AG09319 (cell line): ENCODE measurements at regions not wholly inside any gene's neighbourhood (a gene's known extent, or its start where the extent isn't known, plus 50 kb on each side); places are given as distances from the start of the nearest gene placed in this dataset.

Source experiments
- DNase-seq: peaks from one replicate; pipeline ENCODE4 v3.0.0-alpha.2; 2010; ENCODE audit warnings: low read depth; ENCODE audit errors: extremely low read depth
- TF ChIP-seq, protein P1 (sequence below): IDR thresholded peaks from 2 replicates; pipeline ENCODE4 v1.5.1; 2011; ENCODE audit warnings: low read depth, mild to moderate bottlenecking, inconsistent platforms, low read length, moderate library complexity

DNA sequence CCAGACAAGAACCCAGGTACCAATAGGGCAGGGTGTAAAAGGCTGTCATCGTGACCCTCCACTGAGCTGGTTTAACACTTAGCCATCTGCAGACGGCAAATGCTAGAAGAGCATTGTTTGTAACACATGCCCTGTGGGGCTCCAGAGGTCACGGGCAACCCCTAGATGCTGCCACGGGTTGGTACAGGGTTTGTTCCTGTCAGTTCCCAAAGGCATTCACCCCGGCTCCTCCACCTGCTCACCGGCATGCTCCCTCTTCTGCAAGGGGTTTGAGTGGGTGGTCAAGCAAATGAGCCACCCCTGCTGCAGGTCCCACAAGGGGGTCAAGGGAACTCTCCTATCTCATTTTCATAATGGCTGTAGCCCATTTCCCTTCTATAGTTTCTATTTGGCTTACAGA lies 229.3 kb downstream of the ZPLD1 start:
- no peak for DNase-seq
- TF ChIP-seq, protein P1, sequence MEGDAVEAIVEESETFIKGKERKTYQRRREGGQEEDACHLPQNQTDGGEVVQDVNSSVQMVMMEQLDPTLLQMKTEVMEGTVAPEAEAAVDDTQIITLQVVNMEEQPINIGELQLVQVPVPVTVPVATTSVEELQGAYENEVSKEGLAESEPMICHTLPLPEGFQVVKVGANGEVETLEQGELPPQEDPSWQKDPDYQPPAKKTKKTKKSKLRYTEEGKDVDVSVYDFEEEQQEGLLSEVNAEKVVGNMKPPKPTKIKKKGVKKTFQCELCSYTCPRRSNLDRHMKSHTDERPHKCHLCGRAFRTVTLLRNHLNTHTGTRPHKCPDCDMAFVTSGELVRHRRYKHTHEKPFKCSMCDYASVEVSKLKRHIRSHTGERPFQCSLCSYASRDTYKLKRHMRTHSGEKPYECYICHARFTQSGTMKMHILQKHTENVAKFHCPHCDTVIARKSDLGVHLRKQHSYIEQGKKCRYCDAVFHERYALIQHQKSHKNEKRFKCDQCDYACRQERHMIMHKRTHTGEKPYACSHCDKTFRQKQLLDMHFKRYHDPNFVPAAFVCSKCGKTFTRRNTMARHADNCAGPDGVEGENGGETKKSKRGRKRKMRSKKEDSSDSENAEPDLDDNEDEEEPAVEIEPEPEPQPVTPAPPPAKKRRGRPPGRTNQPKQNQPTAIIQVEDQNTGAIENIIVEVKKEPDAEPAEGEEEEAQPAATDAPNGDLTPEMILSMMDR: no peak

DNA sequence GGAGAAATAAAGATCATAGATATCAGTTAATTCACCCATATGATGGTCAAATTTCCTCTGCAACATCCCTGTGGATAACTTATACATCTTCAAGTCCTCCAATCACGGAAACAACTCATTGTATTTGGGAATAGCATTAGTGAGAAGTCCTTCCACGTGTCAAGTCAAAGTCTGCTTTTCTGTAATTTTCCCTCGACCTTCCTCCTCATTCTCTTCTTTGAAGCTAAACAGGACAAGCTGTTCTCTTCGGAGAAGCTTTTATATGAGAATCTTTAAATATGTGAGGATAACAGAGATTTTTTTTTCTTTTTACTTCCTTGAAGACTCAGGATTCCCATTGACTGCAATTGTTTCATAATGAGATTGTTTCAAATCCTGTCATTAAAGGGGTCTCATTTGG lies 230.4 kb downstream of the ZPLD1 start:
- TF ChIP-seq, protein P1: no peak
- no peak for DNase-seq

DNA sequence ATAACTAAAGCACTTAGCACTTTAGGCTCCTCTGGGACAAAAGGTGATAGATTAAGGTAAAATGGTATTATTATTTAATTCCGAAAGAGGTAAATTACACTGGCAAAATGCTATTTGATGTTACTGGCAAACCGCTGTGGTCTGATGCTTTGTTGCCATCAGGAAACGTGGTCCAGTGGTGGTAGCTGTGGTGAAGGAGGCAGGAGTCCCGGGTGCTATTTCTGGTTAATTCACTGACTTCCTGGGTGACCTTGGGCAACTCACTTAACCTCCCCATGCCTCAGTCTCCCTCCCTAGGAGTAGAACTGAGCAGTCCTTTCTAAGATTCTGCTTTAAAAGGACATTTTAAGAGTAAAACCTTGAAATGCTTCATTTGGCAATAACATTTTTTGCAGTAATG lies 233.4 kb downstream of the ZPLD1 start:
- DNase-seq: no peak
- TF ChIP-seq, protein P1: no peak

DNA sequence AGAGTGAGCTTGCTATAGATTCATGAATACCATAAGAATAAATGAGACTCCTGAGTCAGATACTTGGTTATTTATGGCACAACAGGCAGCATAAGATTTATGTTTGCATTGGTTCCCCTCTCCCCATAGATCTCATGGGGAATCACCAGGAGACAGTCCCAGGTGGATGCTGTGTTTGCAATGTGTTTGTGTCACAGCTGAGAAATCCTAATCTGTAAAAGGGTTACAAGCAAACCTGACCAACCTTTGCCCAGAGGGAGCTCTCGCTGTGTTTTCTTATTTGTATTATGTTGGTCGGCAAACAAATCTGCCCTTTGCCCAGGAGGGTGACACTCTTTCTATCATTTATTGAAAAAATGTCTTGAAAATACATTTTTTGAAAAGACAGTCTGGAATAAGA lies 236.2 kb downstream of the ZPLD1 start:
- DNase-seq: no peak
- TF ChIP-seq, protein P1: no peak

DNA sequence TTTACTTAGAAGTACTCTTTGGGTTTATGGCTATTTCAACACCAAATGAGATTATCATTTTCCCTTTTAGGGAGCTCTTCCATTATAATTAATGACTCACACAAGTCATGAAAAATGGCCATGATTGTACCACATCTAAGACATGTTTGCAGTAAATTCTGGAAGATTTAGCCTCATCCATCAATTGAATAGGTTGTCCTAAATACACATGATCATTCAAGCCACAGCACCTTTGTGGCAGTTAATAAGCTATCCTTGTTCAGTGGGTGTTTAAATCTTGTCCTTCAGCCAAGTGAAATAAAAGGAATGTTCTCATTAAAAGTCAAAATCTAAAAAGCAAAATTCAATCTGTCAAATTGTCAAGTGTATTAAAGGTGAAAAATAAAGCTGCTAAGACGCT lies 237.5 kb downstream of the ZPLD1 start:
- TF ChIP-seq, protein P1: no peak
- no peak for DNase-seq

DNA sequence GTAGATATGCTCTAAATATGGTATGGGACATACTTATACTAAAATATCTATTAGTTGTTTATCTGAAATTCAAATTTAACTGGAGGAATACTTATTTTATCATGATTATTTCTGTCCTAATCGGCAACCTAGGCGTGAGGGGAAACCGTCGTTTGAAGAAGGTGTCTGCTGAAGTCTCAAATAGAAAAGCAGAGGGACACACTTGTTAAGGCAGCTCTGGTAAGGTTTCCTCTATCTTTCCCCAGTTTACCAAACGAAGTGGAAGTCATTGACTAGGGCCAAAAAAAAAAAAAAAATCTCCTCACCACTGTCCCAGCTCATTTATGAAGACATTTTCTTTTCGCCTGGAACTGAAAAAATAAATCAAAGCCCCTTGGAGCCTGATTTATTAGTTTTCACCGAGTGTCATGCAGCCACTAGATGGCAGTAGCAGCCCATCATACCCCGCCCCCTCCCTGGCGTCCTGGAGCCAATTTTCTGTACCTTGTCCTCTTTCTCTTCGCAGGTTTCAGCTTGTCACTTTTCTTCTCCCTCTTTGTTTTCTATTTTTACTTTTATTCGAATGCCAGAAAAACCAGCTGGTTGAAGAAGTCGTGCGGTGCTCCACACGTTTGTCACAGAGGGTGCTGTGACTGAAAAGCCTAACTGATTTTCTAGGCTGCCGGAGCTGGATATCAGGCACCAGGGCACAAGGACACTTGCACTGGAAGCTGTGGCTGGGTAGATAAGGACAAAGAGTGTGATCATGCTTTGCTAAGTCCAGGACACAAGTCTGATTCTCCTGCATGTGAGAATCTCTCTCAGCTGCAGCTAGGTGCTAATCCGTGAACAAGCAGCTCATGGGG lies 238.7 kb downstream of the ZPLD1 start:
- TF ChIP-seq, protein P1: peak; percentile 84
- DNase-seq: peak; percentile 0

DNA sequence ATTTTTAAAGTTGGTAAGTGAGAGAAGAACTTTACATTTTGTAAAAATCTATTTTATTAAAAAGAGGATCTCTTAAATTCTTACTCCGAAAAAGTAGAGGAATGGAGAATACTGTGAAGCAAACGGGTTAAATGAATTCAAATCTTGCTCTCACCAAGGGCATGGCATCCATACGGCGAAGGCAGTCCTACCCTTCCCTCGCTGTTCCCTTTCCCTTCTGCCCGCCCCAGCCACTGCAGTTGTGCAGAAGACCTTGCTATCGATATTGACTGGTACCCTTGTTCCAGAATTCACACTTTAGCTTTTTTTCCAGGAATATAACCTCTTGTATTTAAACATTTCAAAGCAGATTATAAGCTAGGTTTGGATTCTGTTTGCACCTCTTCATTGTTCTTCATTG lies 239.5 kb downstream of the ZPLD1 start:
- TF ChIP-seq, protein P1: no peak
- DNase-seq: no peak
